ENCODE measurements at regions not wholly inside any gene's neighbourhood (a gene's known extent, or its start where the extent isn't known, plus 50 kb on each side); places are given as distances from the start of the nearest gene placed in this dataset.

DNA sequence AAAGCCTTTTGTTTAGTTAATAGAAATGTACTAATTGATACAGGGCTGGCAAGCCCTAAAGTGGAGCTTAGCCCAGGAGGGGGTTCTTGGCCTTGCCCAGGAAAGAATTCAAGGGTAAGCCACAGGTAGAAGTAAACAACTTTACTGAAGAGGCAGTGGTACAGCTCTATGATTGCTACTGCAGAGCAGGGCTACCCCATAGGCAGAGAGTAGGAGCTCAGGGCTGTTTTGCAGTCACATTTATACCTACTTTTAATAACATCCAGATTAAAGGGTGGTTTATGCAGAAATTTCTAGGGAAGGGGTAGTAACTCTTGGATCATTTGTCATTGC, 680.4 kb upstream of the GJE1 start:
- TF ChIP-seq, protein P1, sequence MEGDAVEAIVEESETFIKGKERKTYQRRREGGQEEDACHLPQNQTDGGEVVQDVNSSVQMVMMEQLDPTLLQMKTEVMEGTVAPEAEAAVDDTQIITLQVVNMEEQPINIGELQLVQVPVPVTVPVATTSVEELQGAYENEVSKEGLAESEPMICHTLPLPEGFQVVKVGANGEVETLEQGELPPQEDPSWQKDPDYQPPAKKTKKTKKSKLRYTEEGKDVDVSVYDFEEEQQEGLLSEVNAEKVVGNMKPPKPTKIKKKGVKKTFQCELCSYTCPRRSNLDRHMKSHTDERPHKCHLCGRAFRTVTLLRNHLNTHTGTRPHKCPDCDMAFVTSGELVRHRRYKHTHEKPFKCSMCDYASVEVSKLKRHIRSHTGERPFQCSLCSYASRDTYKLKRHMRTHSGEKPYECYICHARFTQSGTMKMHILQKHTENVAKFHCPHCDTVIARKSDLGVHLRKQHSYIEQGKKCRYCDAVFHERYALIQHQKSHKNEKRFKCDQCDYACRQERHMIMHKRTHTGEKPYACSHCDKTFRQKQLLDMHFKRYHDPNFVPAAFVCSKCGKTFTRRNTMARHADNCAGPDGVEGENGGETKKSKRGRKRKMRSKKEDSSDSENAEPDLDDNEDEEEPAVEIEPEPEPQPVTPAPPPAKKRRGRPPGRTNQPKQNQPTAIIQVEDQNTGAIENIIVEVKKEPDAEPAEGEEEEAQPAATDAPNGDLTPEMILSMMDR (IDR thresholded peaks at IDR 0.05) = no peak
- TF ChIP-seq POLR2A (IDR thresholded peaks at IDR 0.05) = no peak
- H3K9me3 ChIP-seq = no peaks in the 10 kb centered on the region
- no peaks in the 10 kb centered on the region for H3K36me3 ChIP-seq
- no peaks in the 10 kb centered on the region for H3K27me3 ChIP-seq
- DNase-seq = no peak
- H3K27ac ChIP-seq = no peak overlapping the region
- no peaks in the 10 kb centered on the region for H3K4me1 ChIP-seq
- H3K4me3 ChIP-seq = no peak overlapping the region

DNA sequence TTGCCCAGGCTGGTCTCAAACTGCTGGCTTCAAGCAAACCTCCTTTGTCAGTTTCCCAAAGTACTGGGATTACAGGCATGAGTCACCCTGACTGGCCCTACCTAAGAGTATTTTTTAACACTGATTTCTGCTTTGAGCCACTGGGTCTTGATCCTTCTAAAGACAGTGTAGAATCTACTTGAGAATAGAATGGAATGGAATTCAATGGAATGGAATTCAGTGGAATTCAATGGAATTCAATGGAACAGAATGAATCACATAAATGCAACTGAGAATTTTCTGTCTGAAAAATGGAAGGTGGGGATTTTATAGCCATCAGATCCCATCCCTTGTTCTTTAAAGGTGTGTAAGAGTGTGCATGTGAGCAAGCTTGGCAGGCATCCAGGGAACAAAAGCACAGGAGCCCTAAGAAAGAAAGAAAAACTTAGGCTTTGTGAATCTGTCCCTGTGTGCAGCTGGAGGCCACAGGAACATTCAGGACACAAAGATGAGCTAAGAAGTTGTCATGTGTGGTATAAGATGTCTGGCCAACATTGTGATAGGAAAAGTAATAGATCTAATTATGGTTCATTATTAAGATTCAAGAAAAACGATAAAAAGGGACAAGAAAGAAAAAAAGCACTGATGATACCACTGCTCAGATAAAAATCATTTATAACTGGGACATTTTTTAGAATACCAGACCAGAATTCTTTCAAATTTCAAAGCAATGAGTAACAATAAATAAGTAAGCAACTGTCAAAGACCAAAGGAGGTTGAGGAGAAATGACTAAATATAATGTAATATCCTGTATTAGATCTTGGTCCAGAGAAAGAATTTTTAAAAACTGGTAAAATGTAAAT, 681.0 kb upstream of the GJE1 start:
- Histone ChIP-seq H3K4me3 (no peak overlapping the region), H3K4me1 (no peaks in the 10 kb centered on the region), H3K27ac (no peak overlapping the region), H3K9me3 (no peaks in the 10 kb centered on the region), H3K36me3 (no peaks in the 10 kb centered on the region), H3K27me3 (no peaks in the 10 kb centered on the region)
- TF ChIP-seq, protein P1 (IDR thresholded peaks at IDR 0.05) = no peak
- TF ChIP-seq POLR2A (IDR thresholded peaks at IDR 0.05) = no peak
- no peak for DNase-seq

DNA sequence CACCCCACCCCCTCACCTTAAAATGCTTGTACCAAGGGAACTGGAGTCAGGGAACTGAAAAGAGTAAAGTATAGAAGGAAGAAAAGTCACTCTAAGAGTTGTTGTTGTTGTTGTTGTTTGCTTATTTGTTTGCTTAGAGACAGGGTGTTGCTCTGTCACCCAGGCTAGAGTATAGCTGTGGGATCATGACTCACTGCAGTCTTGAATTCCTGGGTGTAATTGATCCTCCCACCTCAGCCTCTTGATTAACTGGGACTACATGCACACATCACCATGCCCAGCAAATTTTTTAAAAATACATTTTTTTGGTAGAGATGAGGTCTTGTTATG, 681.6 kb upstream of the GJE1 start:
- Histone ChIP-seq H3K27me3 (no peaks in the 10 kb centered on the region), H3K9me3 (no peaks in the 10 kb centered on the region), H3K36me3 (no peaks in the 10 kb centered on the region), H3K4me1 (no peaks in the 10 kb centered on the region), H3K4me3 (no peak overlapping the region), H3K27ac (no peak overlapping the region)
- DNase-seq = no peak
- TF ChIP-seq POLR2A (IDR thresholded peaks at IDR 0.05) = no peak
- TF ChIP-seq, protein P1 (IDR thresholded peaks at IDR 0.05) = no peak

DNA sequence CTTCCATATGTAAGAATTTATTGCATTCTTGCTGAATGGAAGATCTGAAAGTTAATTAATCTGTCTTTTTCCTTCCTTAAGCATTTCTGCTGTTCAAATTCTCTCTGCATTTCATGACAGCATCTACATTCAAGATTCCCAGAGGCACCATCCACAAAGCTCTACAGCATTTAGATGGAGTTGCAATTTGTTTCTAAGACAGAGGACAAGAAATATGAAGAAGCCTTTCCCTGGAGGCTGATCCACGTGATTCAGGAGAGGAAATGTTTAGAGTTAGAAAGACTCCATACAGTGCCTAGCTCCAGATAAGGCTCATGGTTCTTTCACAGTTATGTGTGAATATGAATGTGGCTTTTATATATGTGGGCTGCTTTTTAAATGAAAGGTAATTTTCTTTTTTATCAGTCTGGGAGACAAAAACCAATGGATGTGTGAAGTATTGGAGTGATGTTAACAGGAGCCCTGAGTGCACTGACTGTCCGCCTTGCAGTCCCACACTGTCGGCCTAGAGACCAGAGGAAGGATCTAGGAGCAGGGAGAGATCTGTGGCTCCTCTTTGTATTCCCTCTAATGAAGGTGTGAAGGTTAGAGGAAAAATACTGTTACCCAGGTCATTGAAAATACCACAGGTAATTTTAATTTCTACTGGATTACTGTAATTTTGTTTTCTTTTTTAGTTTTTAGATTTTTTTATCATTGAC, 686.6 kb upstream of the GJE1 start:
- H3K27me3 ChIP-seq = no peaks in the 10 kb centered on the region
- DNase-seq = no peak
- no peaks in the 10 kb centered on the region for H3K36me3 ChIP-seq
- H3K27ac ChIP-seq = no peak overlapping the region
- H3K4me1 ChIP-seq = no peaks in the 10 kb centered on the region
- no peak overlapping the region for H3K4me3 ChIP-seq
- H3K9me3 ChIP-seq = no peaks in the 10 kb centered on the region
- TF ChIP-seq, protein P1 (IDR thresholded peaks at IDR 0.05) = no peak
- TF ChIP-seq POLR2A (IDR thresholded peaks at IDR 0.05) = no peak

DNA sequence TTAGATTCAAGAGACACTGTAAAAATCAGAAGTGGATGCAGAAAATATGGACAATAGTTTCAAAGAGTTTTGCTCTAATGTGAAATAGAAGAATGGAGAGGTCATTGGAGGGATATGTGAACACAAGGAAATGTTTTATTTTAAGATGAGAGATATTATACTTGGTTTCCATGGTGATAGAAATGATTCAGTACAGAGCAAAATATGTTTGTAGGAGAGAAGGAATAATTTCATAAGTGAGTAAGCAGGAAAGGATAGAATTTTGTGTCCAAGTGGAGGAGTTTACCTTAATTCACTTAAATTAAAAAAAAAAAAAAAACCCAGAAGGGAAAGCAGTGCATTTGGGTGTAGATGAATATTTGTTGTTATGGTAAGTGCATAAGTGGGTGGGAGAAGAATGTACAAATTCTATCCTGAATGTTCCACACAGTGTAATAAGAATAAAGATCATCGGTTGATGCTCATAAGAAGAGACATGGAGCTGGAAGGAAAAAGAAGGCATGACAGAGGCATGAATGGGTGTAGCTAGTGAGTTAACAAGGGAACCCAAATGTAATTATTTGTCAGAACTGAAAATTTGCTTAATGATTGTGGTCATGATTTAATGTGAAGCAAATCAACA, 688.9 kb upstream of the GJE1 start:
- TF ChIP-seq, protein P1 (IDR thresholded peaks at IDR 0.05) = no peak
- no peak for TF ChIP-seq POLR2A (IDR thresholded peaks at IDR 0.05)

More for the DNA sequence above, 688.9 kb upstream of the GJE1 start:
- Histone ChIP-seq H3K4me3 (no peak overlapping the region), H3K9me3 (no peaks in the 10 kb centered on the region), H3K27me3 (no peaks in the 10 kb centered on the region), H3K36me3 (no peaks in the 10 kb centered on the region), H3K27ac (no peak overlapping the region), H3K4me1 (no peaks in the 10 kb centered on the region)
- DNase-seq = no peak

Measured in Peyer's patch (tissue), 4 donors.